Pons (tissue), 1 donor: ENCODE measurements at regions not wholly inside any gene's neighbourhood (a gene's known extent, or its start where the extent isn't known, plus 50 kb on each side); places are given as distances from the start of the nearest gene placed in this dataset.

Experiments
- DNase-seq: peaks from one replicate; pipeline ENCODE4 v3.0.0-alpha.2; 2016; ENCODE audit warnings: low spot score

GRCh38 chr12:78406828-78407227 is 457.7 kb upstream of the SYT1 start:
- DNase-seq, result no peak

GRCh38 chr12:78407722-78408121 is 456.9 kb upstream of the SYT1 start:
- DNase-seq, result no peak

- DNase-seq, result no peak
Observed at GRCh38 chr12:78414071-78414470, 450.5 kb upstream of the SYT1 start.

- DNase-seq, result peak; percentile 34
Observed at GRCh38 chr12:78418919-78419318, 445.7 kb upstream of the SYT1 start.

GRCh38 chr12:78419513-78419912 is 445.1 kb upstream of the SYT1 start:
- no peak for DNase-seq

GRCh38 chr12:78420991-78421390 is 443.6 kb upstream of the SYT1 start:
- DNase-seq, result no peak

GRCh38 chr12:78430551-78430950 is 434.0 kb upstream of the SYT1 start:
- DNase-seq, result no peak

GRCh38 chr12:78431931-78432330 is 432.6 kb upstream of the SYT1 start:
- DNase-seq, result no peak

GRCh38 chr12:78439666-78440065 is 424.9 kb upstream of the SYT1 start:
- no peak for DNase-seq

GRCh38 chr12:78441737-78442453 is 422.7 kb upstream of the SYT1 start:
- no peak for DNase-seq

GRCh38 chr12:78442454-78442801 is 422.1 kb upstream of the SYT1 start:
- no peak for DNase-seq

- no peak for DNase-seq
Observed at GRCh38 chr12:78446555-78446954, 418.0 kb upstream of the SYT1 start.

- DNase-seq, result no peak
Observed at GRCh38 chr12:78447373-78447772, 417.2 kb upstream of the SYT1 start.

GRCh38 chr12:78448692-78449091 is 415.9 kb upstream of the SYT1 start:
- DNase-seq, result no peak

GRCh38 chr12:78455991-78456390 is 408.6 kb upstream of the SYT1 start:
- DNase-seq, result no peak

- no peak for DNase-seq
Observed at GRCh38 chr12:78457938-78458337, 406.6 kb upstream of the SYT1 start.

- DNase-seq, result peak; percentile 53
Observed at GRCh38 chr12:78470354-78471195, 394.0 kb upstream of the SYT1 start.

- DNase-seq, result no peak
Observed at GRCh38 chr12:78473136-78473535, 391.4 kb upstream of the SYT1 start.

- no peak for DNase-seq
Observed at GRCh38 chr12:78473561-78473960, 391.0 kb upstream of the SYT1 start.

GRCh38 chr12:78483767-78484315 is 380.7 kb upstream of the SYT1 start:
- DNase-seq, result no peak

- no peak for DNase-seq
Observed at GRCh38 chr12:78489990-78490389, 374.6 kb upstream of the SYT1 start.

- no peak for DNase-seq
Observed at GRCh38 chr12:78490861-78491260, 373.7 kb upstream of the SYT1 start.

GRCh38 chr12:78494911-78495310 is 369.7 kb upstream of the SYT1 start:
- DNase-seq, result no peak
